Left hindlimb (tissue), 1 donor: ENCODE measurements at regions not wholly inside any gene's neighbourhood (a gene's known extent, or its start where the extent isn't known, plus 50 kb on each side); places are given as distances from the start of the nearest gene placed in this dataset.
A peak's percentile ranks its signal among the peaks of the same experiment; 100 is the strongest.

Experiments
- DNase-seq: peaks from one replicate; pipeline ENCODE4 v3.0.0-alpha.2; 2018

DNA sequence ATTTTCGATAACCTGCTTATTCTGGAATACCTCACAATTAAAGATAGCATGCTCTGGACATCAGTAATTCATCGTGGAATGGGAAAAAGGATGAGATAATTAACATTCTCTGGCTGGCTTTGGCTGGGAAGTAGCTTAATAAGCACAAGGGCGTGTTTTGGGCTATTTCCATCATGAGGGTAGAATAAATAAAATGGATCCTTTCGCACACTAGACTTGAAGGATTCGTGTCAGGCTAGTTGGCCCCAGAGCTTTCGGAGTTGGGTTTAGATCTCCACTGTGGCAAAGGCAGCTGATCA lies 151.2 kb upstream of the ADRA1B start:
- no peak for DNase-seq

GRCh38 chr5:159765760-159766517 lies 150.3 kb upstream of the ADRA1B start:
- no peak for DNase-seq

DNA sequence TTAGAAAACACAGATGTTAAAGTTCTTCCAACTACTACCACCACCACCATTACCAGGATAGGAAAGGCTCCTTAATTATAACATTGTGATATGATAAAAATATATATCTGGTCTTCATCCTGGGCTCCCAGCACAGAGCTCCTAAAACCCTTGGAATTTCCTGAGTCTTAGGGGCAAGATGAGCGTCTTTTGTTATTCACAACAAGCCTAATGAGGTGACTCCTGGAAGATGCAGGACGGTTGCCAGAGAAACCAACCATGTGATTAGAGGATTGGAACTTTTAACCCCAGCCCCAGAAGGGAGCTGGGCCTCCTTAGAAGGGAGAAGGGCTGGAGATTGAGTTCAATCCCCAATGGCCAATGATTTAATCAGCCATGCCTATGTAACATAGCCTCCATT lies 148.0 kb upstream of the ADRA1B start:
- DNase-seq: no peak

GRCh38 chr5:159772698-159773061 lies 143.6 kb upstream of the ADRA1B start:
- no peak for DNase-seq

GRCh38 chr5:159773062-159773924 lies 143.0 kb upstream of the ADRA1B start:
- peak; percentile 83 for DNase-seq

GRCh38 chr5:159774476-159775031 lies 141.7 kb upstream of the ADRA1B start:
- DNase-seq: no peak

DNA sequence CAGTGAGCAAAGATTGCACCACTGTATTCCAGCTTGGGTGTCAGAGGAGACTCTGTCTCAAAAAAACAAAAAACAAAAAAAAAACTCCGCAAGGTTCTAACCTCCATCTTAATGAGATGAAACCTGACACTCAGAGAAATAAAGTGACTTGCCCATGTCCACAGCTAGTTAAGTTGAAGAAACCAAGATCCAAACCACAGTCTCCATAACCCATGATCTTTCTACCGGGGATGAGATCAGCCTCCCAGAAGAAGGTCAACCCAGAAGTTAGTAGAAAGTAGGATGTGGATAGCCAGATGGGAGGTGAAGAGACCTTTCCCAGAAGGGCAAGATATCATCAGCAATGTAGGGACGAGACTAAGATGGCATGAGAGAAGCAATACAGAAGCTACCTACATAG lies 140.4 kb upstream of the ADRA1B start:
- no peak for DNase-seq

- no peak for DNase-seq
Measured at GRCh38 chr5:159777049-159777660, 139.1 kb upstream of the ADRA1B start.

- DNase-seq: no peak
Measured at GRCh38 chr5:159779481-159779880, 136.8 kb upstream of the ADRA1B start.

GRCh38 chr5:159780246-159780645 lies 136.0 kb upstream of the ADRA1B start:
- DNase-seq: no peak

GRCh38 chr5:159781626-159782157 lies 134.6 kb upstream of the ADRA1B start:
- DNase-seq: no peak

GRCh38 chr5:159782197-159782994 lies 133.9 kb upstream of the ADRA1B start:
- no peak for DNase-seq

GRCh38 chr5:159782995-159783300 lies 133.3 kb upstream of the ADRA1B start:
- DNase-seq: no peak

DNA sequence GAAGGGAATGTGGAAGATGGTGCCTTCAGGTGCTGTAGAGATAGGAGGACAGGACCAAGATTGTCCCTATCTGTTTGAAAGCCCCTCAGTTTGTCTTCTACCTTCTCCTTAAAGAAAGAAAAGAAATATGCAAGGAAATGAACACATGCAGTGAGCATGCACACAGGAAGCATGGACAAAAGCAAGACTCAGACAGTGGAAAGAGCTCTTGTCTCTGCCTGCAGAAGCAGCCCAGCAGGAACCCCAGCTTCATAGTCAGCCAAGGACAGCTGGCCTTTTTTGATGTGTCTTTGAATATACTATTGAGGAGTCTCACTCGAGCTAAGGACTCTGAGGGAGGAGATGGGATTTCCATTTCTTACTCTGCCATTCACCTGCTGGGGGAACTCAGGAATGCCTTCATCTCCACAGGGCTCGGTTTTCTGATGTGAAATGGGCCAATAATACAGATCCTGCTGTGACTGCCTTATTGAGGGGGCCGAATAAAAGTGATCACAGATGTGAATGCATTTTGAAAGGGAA lies 132.5 kb upstream of the ADRA1B start:
- DNase-seq: no peak

DNA sequence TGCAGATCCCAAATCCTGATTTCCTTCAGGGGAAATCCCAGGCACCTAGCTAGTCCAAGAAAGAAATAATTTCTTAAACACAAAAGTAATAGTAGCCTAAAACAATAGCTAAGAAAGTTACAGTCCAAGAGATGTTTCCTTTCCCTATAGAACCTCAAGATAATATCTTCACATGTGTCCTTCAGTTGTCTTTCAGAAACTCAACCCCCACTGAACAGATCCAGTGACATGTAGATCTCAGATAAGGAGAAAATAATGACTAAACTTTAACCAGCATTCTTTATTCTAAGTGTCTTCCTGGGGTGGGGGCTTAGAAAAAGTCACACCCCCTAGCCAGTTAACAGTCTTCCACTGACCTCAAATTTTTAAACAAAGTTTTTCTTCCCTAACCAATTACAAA lies 131.3 kb upstream of the ADRA1B start:
- DNase-seq: no peak

- no peak for DNase-seq
Measured at GRCh38 chr5:159785656-159786055, 130.6 kb upstream of the ADRA1B start.

GRCh38 chr5:159786201-159786600 lies 130.1 kb upstream of the ADRA1B start:
- no peak for DNase-seq

DNA sequence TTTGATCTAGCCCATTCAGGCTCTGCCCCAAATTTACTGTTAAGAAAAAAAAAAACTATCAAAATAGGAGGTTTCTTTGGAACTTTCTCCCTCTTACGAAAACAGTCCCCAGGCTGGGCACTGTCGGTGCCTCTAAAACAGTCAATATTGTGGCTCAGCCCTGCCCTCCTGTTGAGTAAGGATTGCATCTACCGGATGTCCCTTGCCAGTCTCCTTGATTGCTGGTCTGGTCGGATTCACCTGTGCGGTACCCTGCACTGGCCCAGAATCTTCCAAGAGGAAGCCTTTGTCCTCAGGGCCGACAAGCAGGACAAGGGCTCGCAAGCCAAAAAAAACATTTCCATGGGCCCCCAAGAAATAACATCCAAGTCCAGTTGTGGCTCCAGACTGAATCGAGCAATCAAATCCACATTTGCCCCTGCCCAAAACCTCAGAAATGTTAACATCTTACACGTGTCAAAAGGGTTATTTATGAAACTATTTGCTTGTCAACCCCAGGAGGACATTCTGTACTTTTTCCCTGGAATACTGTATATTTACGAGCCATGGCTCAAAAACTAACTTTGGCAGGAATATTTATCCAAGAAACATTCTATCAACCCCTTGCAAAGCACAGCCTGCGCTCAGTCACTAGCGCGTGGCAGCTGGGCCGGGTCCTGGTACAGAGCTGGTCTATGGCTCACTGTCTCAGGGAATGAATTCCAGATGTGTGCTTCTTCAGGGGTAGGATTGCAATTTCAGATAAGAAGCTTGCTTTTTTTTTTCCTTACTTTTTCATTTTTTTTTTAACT lies 129.2 kb upstream of the ADRA1B start:
- peak; percentile 60 for DNase-seq

DNA sequence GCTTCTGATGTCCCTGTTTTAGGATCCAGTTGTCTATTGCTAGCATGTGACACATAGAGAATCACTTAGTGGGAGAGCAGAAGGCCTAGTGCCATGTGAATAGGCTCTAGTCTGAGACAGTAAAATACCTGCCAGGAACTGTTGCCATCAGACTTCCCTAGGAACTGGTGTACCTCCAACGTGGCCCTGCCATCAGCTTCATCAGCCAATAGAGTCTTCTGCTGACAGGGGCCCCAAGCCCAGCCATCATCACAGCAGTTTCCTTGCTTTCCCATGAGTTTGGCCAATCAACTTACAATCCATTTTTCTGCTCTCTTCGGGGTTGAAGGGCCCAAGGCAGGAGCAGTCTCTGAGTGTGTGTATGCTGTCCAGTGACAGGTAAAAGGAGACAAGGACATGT lies 128.4 kb upstream of the ADRA1B start:
- DNase-seq: no peak

DNA sequence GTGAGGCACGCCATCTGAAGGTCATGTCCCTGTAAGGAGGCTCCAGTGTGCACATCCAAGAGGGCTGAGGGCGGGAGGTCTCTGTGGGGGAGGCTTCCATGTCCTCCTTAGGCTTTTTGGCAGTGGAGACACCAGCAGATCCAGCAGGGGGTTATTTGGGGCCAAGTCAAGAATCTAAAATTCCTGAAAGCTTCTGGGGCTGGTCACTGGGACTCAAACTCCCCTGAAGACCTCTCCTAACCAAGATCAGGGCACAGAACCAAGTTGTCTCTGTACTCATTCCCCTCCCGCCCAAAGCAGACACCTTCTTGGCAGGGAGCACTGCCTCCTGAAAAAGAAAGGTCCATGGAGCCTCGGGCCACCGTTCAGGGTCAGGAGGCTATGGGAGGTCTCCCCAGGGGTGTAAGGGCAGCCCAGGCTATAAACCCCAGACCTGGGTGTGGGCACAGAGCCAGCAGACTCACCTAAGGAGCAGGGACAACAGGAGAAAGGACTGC lies 127.4 kb upstream of the ADRA1B start:
- no peak for DNase-seq

- DNase-seq: no peak
Measured at GRCh38 chr5:159792180-159792579, 124.1 kb upstream of the ADRA1B start.
